ENCODE measurements at regions not wholly inside any gene's neighbourhood (a gene's known extent, or its start where the extent isn't known, plus 50 kb on each side); places are given as distances from the start of the nearest gene placed in this dataset.

GRCh38 chr12:33771889-33772288 is 250.4 kb upstream of the ALG10 start:
- TF ChIP-seq CTCF (IDR thresholded peaks at IDR 0.05; ENCODE audit: low read length) (no peak), EZH2 (IDR thresholded peaks at IDR 0.05; ENCODE audit: borderline replicate concordance, low read length) (no peak)

All from OCI-LY1 (cell line).